ENCODE measurements at regions not wholly inside any gene's neighbourhood (a gene's known extent, or its start where the extent isn't known, plus 50 kb on each side); places are given as distances from the start of the nearest gene placed in this dataset.

- no peak for DNase-seq (ENCODE audit: low read depth in 1 of 2, low spot score in 1 of 2)
- Histone ChIP-seq H3K4me3 (replicated peaks; ENCODE audit: insufficient read depth, low read length) (no peak overlapping the region), H3K27me3 (ENCODE audit: insufficient read depth, poor library complexity, severe bottlenecking) (no peaks in the 10 kb centered on the region), H3K27ac (replicated peaks) (no peak overlapping the region)
- TF ChIP-seq SPI1 (IDR thresholded peaks at IDR 0.05; ENCODE audit: borderline replicate concordance, low read depth): no peak
- no peak for TF ChIP-seq POLR2AphosphoS5 (IDR thresholded peaks at IDR 0.05; ENCODE audit: low read depth)
- no peak for TF ChIP-seq CTCF (IDR thresholded peaks at IDR 0.05; ENCODE audit: insufficient read depth, low read length)
- TF ChIP-seq, protein P1, sequence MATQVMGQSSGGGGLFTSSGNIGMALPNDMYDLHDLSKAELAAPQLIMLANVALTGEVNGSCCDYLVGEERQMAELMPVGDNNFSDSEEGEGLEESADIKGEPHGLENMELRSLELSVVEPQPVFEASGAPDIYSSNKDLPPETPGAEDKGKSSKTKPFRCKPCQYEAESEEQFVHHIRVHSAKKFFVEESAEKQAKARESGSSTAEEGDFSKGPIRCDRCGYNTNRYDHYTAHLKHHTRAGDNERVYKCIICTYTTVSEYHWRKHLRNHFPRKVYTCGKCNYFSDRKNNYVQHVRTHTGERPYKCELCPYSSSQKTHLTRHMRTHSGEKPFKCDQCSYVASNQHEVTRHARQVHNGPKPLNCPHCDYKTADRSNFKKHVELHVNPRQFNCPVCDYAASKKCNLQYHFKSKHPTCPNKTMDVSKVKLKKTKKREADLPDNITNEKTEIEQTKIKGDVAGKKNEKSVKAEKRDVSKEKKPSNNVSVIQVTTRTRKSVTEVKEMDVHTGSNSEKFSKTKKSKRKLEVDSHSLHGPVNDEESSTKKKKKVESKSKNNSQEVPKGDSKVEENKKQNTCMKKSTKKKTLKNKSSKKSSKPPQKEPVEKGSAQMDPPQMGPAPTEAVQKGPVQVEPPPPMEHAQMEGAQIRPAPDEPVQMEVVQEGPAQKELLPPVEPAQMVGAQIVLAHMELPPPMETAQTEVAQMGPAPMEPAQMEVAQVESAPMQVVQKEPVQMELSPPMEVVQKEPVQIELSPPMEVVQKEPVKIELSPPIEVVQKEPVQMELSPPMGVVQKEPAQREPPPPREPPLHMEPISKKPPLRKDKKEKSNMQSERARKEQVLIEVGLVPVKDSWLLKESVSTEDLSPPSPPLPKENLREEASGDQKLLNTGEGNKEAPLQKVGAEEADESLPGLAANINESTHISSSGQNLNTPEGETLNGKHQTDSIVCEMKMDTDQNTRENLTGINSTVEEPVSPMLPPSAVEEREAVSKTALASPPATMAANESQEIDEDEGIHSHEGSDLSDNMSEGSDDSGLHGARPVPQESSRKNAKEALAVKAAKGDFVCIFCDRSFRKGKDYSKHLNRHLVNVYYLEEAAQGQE (IDR thresholded peaks at IDR 0.05; ENCODE audit: insufficient replicate concordance, low read depth): no peak
- TF ChIP-seq GABPA (IDR thresholded peaks at IDR 0.05; ENCODE audit: low read depth): no peak
These were observed 305.5 kb upstream of the KYNU start for GRCh38 chr2:142571934-142572333.

DNA sequence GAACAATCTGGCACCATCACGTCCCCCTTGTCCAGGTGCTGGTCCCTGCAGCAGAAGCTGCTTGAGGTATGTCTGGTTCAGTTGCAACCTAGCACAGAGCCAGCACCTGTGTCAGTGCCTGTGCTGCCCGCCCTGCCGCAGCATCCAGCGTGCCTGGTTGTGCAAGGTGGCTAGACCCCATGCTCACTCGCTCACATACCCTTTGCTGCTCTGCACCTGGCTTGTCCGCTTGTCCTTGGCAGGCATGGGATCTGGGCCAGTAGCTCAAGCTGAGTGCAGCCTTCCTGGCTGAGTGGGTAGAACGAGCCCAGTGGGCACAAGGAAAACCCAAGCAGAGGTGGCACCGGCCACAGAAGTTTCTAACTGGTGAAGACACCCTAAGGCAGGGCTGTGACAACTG, 314.6 kb upstream of the KYNU start:
- TF ChIP-seq POLR2AphosphoS5 (IDR thresholded peaks at IDR 0.05; ENCODE audit: low read depth): no peak
- TF ChIP-seq CTCF (IDR thresholded peaks at IDR 0.05; ENCODE audit: insufficient read depth, low read length): no peak
- TF ChIP-seq GABPA (IDR thresholded peaks at IDR 0.05; ENCODE audit: low read depth): no peak
- TF ChIP-seq, protein P1 (IDR thresholded peaks at IDR 0.05; ENCODE audit: insufficient replicate concordance, low read depth): no peak
- TF ChIP-seq SPI1 (IDR thresholded peaks at IDR 0.05; ENCODE audit: borderline replicate concordance, low read depth): no peak
- DNase-seq (ENCODE audit: low read depth in 1 of 2, low spot score in 1 of 2): no peak
- no peak overlapping the region for H3K27ac ChIP-seq (replicated peaks)
- no peaks in the 10 kb centered on the region for H3K27me3 ChIP-seq (ENCODE audit: insufficient read depth, poor library complexity, severe bottlenecking)
- no peak overlapping the region for H3K4me3 ChIP-seq (replicated peaks; ENCODE audit: insufficient read depth, low read length)

GRCh38 chr2:142561656-142562055, 315.8 kb upstream of the KYNU start:
- H3K4me3 ChIP-seq (replicated peaks; ENCODE audit: insufficient read depth, low read length): no peak overlapping the region
- H3K27ac ChIP-seq (replicated peaks): no peak overlapping the region
- H3K27me3 ChIP-seq (ENCODE audit: insufficient read depth, poor library complexity, severe bottlenecking): no peaks in the 10 kb centered on the region
- TF ChIP-seq GABPA (IDR thresholded peaks at IDR 0.05; ENCODE audit: low read depth) (no peak), SPI1 (IDR thresholded peaks at IDR 0.05; ENCODE audit: borderline replicate concordance, low read depth) (no peak), POLR2AphosphoS5 (IDR thresholded peaks at IDR 0.05; ENCODE audit: low read depth) (no peak), CTCF (IDR thresholded peaks at IDR 0.05; ENCODE audit: insufficient read depth, low read length) (no peak)
- TF ChIP-seq, protein P1 (IDR thresholded peaks at IDR 0.05; ENCODE audit: insufficient replicate concordance, low read depth): no peak
- DNase-seq (ENCODE audit: low read depth in 1 of 2, low spot score in 1 of 2): no peak

Measured in HL-60 (cell line).